GM23338 (cell line): ENCODE measurements at regions not wholly inside any gene's neighbourhood (a gene's known extent, or its start where the extent isn't known, plus 50 kb on each side); places are given as distances from the start of the nearest gene placed in this dataset.

Experiments
- ATAC-seq: fragments of 200-7000 bp; cut with Tn5 transposase; 3 replicates; pipeline ENCODE4 v1.9.1; 2020
- DNase-seq: peaks from one replicate; pipeline ENCODE4 v3.0.0-alpha.2; 2015; ENCODE audit warnings: low spot score
- H2AFZ ChIP-seq: fragments of 200-600 bp; sonication (generic); 2 replicates; pipeline ENCODE4 v1.8.0; 2016; ENCODE audit warnings: antibody characterized with exemption, mild to moderate bottlenecking, moderate library complexity
- H3F3A ChIP-seq: fragments of 200-600 bp; sonication (generic); replicated peaks from 2 replicates; pipeline ENCODE4 v1.8.0; 2017; ENCODE audit warnings: antibody characterized with exemption, mixed run types, low read depth
- H3K27ac ChIP-seq: fragments of 200-600 bp; sonication (generic); 2 replicates; pipeline ENCODE4 v1.6.1; 2016; ENCODE audit warnings: low read depth
- H3K27me3 ChIP-seq: fragments of 200-600 bp; sonication (generic); 2 replicates; pipeline ENCODE4 v1.8.0; 2016; ENCODE audit warnings: mild to moderate bottlenecking, mixed run types, moderate library complexity; ENCODE audit not compliant: insufficient read depth
- H3K36me3 ChIP-seq: fragments of 200-600 bp; sonication (generic); 2 replicates; pipeline ENCODE4 v1.8.0; 2016; ENCODE audit warnings: mild to moderate bottlenecking; ENCODE audit not compliant: insufficient read depth
- H3K4me1 ChIP-seq: fragments of 200-600 bp; sonication (generic); 2 replicates; pipeline ENCODE4 v1.8.0; 2016; ENCODE audit warnings: mild to moderate bottlenecking, moderate library complexity; ENCODE audit not compliant: insufficient read depth
- H3K4me2 ChIP-seq: fragments of 200-600 bp; sonication (generic); 2 replicates; pipeline ENCODE4 v1.7.1; 2017; ENCODE audit warnings: mixed run types
- H3K4me3 ChIP-seq: fragments of 200-600 bp; sonication (generic); 2 replicates; pipeline ENCODE4 v1.6.1; 2016; ENCODE audit warnings: mixed run types
- H3K79me2 ChIP-seq: fragments of 200-600 bp; sonication (generic); replicated peaks from 2 replicates; pipeline ENCODE4 v1.8.0; 2017; ENCODE audit warnings: mild to moderate bottlenecking; ENCODE audit not compliant: insufficient read depth
- H3K9me2 ChIP-seq: fragments of 200-600 bp; sonication (generic); 2 replicates; pipeline ENCODE4 v1.8.0; 2017; ENCODE audit not compliant: insufficient read depth
- H4K20me1 ChIP-seq: fragments of 200-600 bp; sonication (generic); replicated peaks from 2 replicates; pipeline ENCODE4 v1.8.0; 2017; ENCODE audit warnings: mild to moderate bottlenecking; ENCODE audit not compliant: insufficient read depth
- H3K27ac Mint-ChIP-seq: 2 replicates; pipeline ENCODE4 v1.8.0; 2020; ENCODE audit warnings: inconsistent platforms, mild to moderate bottlenecking, moderate library complexity, mixed read lengths
- H3K27me3 Mint-ChIP-seq: 3 replicates; pipeline ENCODE4 v1.8.0; 2022; ENCODE audit warnings: low read depth, mild to moderate bottlenecking, moderate library complexity, mixed read lengths, inconsistent platforms; ENCODE audit not compliant: insufficient read depth, poor library complexity
- H3K36me3 Mint-ChIP-seq: 3 replicates; pipeline ENCODE4 v1.8.0; 2021; ENCODE audit warnings: low read depth, mild to moderate bottlenecking, inconsistent platforms, moderate library complexity, mixed read lengths
- H3K4me1 Mint-ChIP-seq: 3 replicates; pipeline ENCODE4 v1.8.0; 2020; ENCODE audit warnings: mild to moderate bottlenecking, inconsistent platforms, mixed read lengths
- H3K4me3 Mint-ChIP-seq: 3 replicates; pipeline ENCODE4 v1.8.0; 2021; ENCODE audit warnings: moderate library complexity, mild to moderate bottlenecking, inconsistent platforms, mixed read lengths
- H3K9me3 Mint-ChIP-seq: 3 replicates; pipeline ENCODE4 v1.8.0; 2020; ENCODE audit warnings: moderate library complexity, mild to moderate bottlenecking, inconsistent platforms, mixed read lengths
- CREB1 ChIP-seq: fragments of 250-450 bp; sonication (Bioruptor Pico); IDR thresholded peaks from 2 replicates; pipeline ENCODE4 v1.5.0; 2020; ENCODE audit warnings: low read depth, mild to moderate bottlenecking, moderate library complexity
- CTCF ChIP-seq, 2 experiments: fragments of 200-600 bp in 1 of 2; sonication (generic) in 1 of 2; conservative IDR thresholded peaks; 2 replicates each; pipeline versions ENCODE4 v1.5.1 to v1.6.1; 2016 to 2017; ENCODE audit warnings: antibody characterized with exemption in 2 of 2, low read depth in 2 of 2, mild to moderate bottlenecking in 2 of 2, moderate library complexity in 1 of 2
- ETS1 ChIP-seq: IDR thresholded peaks from 2 replicates; pipeline ENCODE4 v1.6.1; 2016; ENCODE audit warnings: antibody characterized with exemption
- EZH2 ChIP-seq: fragments of 200-600 bp; sonication (generic); IDR thresholded peaks from one replicate; pipeline ENCODE4 v1.8.0; 2017; ENCODE audit warnings: antibody characterized with exemption, mild to moderate bottlenecking, low read depth; ENCODE audit not compliant: unreplicated experiment
- JUNB ChIP-seq: IDR thresholded peaks from one replicate; pipeline ENCODE4 v1.6.1; 2016; ENCODE audit warnings: antibody characterized with exemption; ENCODE audit not compliant: unreplicated experiment
- NANOG ChIP-seq: IDR thresholded peaks from 2 replicates; pipeline ENCODE4 v1.6.1; 2016; ENCODE audit warnings: antibody characterized with exemption, borderline replicate concordance
- POLR2AphosphoS5 ChIP-seq: IDR thresholded peaks from 2 replicates; pipeline ENCODE4 v1.6.1; 2016; ENCODE audit warnings: antibody characterized with exemption, low read depth
- REST ChIP-seq: IDR thresholded peaks from one replicate; pipeline ENCODE4 v1.6.1; 2018; ENCODE audit warnings: antibody characterized with exemption; ENCODE audit not compliant: unreplicated experiment
- ZNF114 ChIP-seq: fragments of 250-450 bp; sonication (Bioruptor Pico); IDR thresholded peaks from 2 replicates; pipeline ENCODE4 v1.5.0; 2020; ENCODE audit warnings: mild to moderate bottlenecking, moderate library complexity
- ZNF331 ChIP-seq: fragments of 250-450 bp; sonication (Bioruptor Pico); IDR thresholded peaks from 2 replicates; pipeline ENCODE4 v1.5.0; 2020; ENCODE audit warnings: low read depth, mild to moderate bottlenecking, moderate library complexity
- ZNF462 ChIP-seq: fragments of 250-450 bp; sonication (Bioruptor Pico); IDR thresholded peaks from 2 replicates; pipeline ENCODE4 v1.5.0; 2020; ENCODE audit warnings: mild to moderate bottlenecking, moderate library complexity

- Mint-ChIP-seq H3K9me3 (peaks cover 3% of the 10 kb centered on the region; the same call in 2 of the 3 replicates), H3K4me3 (no peak overlapping the region), H3K36me3 (no peaks in the 10 kb centered on the region), H3K27ac (no peak overlapping the region), H3K4me1 (peaks cover 2% of the 10 kb centered on the region; the same call in 2 of the 3 replicates), H3K27me3 (peaks cover 9% of the 10 kb centered on the region)
- Histone ChIP-seq H2AFZ (no peak overlapping the region), H3K27me3 (no peaks in the 10 kb centered on the region), H3K4me3 (no peak overlapping the region), H3K27ac (no peak overlapping the region), H3F3A (no peaks in the 10 kb centered on the region), H3K9me2 (peaks cover 5% of the 10 kb centered on the region; the same call in 1 of the 2 replicates), H3K79me2 (no peaks in the 10 kb centered on the region), H3K4me2 (no peak overlapping the region), H3K4me1 (no peaks in the 10 kb centered on the region), H3K36me3 (no peaks in the 10 kb centered on the region), H4K20me1 (no peaks in the 10 kb centered on the region)
- TF ChIP-seq CREB1 (CRISPR knock-in tag) (no peak), CTCF (conservative IDR thresholded peaks at IDR 0.05; ENCODE audit: low read depth in 2 of 2) (no peak), ETS1 (no peak), POLR2AphosphoS5 (no peak), ZNF462 (CRISPR knock-in tag) (no peak), JUNB (no peak), NANOG (no peak), EZH2 (no peak), ZNF114 (CRISPR knock-in tag) (no peak), ZNF331 (CRISPR knock-in tag) (no peak), REST (no peak)
- ATAC-seq (no peak), DNase-seq (no peak)
These were observed 206.3 kb downstream of the SNX19 start for GRCh38 chr11:130710021-130710420.
